ENCODE measurements at regions not wholly inside any gene's neighbourhood (a gene's known extent, or its start where the extent isn't known, plus 50 kb on each side); places are given as distances from the start of the nearest gene placed in this dataset.

- TF ChIP-seq CTCF (IDR thresholded peaks at IDR 0.05) (no peak), POLR2A (IDR thresholded peaks at IDR 0.05) (no peak), EP300 (IDR thresholded peaks at IDR 0.05; ENCODE audit: low read depth) (no peak)
Measured at GRCh38 chr11:19558189-19558986, 154.2 kb upstream of the NAV2 start.

Measured in transverse colon (tissue), 3 donors.